NB4 (cell line): ENCODE measurements at regions not wholly inside any gene's neighbourhood (a gene's known extent, or its start where the extent isn't known, plus 50 kb on each side); places are given as distances from the start of the nearest gene placed in this dataset.

Source experiments
- DNase-seq: peaks from one replicate; pipeline ENCODE4 v3.0.0; 2010; ENCODE audit warnings: low read depth
- H3K4me3 ChIP-seq: one replicate; pipeline ENCODE4 v1.5.1; 2011; ENCODE audit warnings: mild to moderate bottlenecking, low read depth, low read length, moderate library complexity
- MYC ChIP-seq: IDR thresholded peaks from 2 replicates; pipeline ENCODE4 v1.6.1; 2011; ENCODE audit warnings: low read depth, low read length
- POLR2A ChIP-seq: IDR thresholded peaks from 2 replicates; pipeline ENCODE4 v1.6.1; 2011; ENCODE audit warnings: mild to moderate bottlenecking; ENCODE audit not compliant: insufficient read length; ENCODE audit errors: extremely low read depth
- TF ChIP-seq, protein P1 (sequence below): IDR thresholded peaks from 2 replicates; pipeline ENCODE4 v1.6.1; 2011; ENCODE audit warnings: low read depth, low read length
- TF ChIP-seq, protein P2 (sequence below): IDR thresholded peaks from one replicate; pipeline ENCODE4 v1.5.1; 2012; ENCODE audit warnings: low read depth, low read length

DNA sequence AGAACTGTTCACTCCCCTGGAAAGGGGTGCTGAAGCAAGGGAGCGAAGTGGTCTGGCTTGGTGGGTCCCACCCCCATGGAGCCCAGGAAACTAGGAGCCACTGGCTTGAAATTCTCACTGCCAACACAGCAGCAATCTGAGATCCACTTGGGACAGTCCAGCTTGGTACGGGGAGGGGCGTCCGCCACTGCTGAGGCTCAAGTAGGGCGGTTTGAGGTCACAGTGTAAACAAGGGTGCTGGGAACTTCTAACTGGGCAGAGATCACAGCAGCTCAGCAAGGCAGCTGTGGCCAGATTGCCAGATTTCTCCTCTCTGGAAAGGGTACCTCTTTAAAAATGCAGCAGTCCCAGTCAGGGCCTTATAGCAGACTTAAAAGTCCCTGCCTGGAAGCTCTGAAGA is 53.9 kb upstream of the GALNTL6 start:
- no peak for DNase-seq

DNA sequence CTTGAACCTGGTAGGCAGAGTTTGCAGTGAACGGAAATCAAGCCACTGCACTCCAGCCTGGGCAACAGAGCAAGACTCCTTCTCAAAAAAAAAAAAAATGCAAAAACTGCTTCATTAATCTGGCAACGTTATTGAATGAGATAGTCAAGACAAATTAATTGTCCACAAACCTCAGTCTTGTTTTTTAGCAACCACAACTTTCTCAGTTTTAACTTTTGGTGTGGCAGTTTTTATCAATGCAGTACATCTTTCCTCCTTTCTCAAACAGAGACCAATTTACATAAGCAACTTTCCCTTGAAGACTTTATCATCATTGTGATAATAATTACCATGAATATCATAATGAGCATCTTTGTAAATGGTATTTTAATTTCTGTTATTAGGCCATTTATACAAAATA is 61.7 kb upstream of the GALNTL6 start:
- no peak for DNase-seq
- TF ChIP-seq MYC (no peak), POLR2A (no peak)
- TF ChIP-seq, protein P1, sequence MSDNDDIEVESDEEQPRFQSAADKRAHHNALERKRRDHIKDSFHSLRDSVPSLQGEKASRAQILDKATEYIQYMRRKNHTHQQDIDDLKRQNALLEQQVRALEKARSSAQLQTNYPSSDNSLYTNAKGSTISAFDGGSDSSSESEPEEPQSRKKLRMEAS = no peak
- TF ChIP-seq, protein P2, sequence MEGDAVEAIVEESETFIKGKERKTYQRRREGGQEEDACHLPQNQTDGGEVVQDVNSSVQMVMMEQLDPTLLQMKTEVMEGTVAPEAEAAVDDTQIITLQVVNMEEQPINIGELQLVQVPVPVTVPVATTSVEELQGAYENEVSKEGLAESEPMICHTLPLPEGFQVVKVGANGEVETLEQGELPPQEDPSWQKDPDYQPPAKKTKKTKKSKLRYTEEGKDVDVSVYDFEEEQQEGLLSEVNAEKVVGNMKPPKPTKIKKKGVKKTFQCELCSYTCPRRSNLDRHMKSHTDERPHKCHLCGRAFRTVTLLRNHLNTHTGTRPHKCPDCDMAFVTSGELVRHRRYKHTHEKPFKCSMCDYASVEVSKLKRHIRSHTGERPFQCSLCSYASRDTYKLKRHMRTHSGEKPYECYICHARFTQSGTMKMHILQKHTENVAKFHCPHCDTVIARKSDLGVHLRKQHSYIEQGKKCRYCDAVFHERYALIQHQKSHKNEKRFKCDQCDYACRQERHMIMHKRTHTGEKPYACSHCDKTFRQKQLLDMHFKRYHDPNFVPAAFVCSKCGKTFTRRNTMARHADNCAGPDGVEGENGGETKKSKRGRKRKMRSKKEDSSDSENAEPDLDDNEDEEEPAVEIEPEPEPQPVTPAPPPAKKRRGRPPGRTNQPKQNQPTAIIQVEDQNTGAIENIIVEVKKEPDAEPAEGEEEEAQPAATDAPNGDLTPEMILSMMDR = no peak

More for the DNA sequence above, 53.9 kb upstream of the GALNTL6 start:
- TF ChIP-seq POLR2A (no peak), MYC (no peak)
- TF ChIP-seq, protein P1 = no peak
- TF ChIP-seq, protein P2 = no peak
- H3K4me3 ChIP-seq = no peak overlapping the region

DNA sequence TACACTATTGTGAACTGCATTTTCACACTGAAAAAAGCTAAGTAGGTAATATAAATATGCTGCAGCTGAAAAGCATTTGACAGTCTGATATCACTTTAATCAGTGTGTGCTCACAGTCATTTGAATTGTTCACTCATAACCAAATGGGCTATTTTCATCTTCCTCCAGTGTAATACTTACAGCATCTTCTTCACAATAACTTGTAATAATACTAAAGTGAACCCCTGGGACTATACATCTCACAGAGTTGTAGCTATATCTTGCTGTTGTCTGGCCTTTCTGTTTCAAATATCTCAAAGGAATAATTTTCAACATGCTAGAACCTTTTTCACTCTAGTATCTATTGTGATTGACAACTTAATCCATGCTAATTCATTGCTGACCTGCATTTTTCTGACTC is 66.8 kb upstream of the GALNTL6 start:
- DNase-seq = no peak
- TF ChIP-seq MYC (no peak), POLR2A (no peak)
- TF ChIP-seq, protein P1 = no peak
- TF ChIP-seq, protein P2 = no peak
- no peak overlapping the region for H3K4me3 ChIP-seq

More for the DNA sequence above, 61.7 kb upstream of the GALNTL6 start:
- H3K4me3 ChIP-seq = no peak overlapping the region

DNA sequence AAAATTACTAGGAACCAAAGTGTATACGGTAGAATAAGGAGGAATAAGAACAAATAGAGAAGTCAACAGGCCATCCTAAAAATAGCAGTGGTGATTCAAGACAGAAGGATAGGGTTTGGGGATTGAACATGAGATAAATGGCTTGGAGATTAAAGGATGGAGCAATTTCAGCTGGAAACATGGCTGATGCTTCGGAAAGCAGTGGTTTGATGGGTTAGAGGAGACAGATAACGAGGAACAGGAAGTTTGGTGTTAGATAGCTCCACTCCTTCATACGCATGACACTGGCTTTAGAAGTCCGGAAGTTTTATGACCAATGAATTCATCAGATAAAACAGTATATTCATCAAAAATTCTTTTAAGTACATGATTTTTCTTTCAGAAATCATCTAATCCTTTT is 70.8 kb upstream of the GALNTL6 start:
- TF ChIP-seq, protein P1 = no peak
- TF ChIP-seq, protein P2 = no peak
- TF ChIP-seq POLR2A = no peak
- no peak for TF ChIP-seq MYC
- DNase-seq = no peak
- H3K4me3 ChIP-seq = no peak overlapping the region

DNA sequence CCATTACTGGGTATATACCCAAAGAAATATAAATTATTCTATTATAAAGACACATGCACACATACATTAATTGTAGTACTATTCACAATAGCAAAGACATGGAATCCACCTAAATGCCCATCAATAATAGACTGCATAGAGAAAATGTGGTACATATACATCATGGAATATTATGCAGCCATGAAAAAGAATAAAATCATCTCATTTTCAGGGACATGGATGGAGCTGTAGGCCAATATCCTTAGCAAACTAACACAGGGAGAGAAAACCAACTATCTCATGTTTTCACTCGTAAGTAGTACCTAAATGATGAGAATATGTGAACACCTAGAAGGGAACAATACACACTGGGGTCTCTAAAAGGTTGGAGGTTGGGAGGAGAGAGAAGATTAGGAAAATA is 86.0 kb upstream of the GALNTL6 start:
- no peak overlapping the region for H3K4me3 ChIP-seq
- TF ChIP-seq, protein P2 = no peak
- no peak for TF ChIP-seq POLR2A
- TF ChIP-seq, protein P1 = no peak
- no peak for TF ChIP-seq MYC
- no peak for DNase-seq
